ENCODE measurements at regions not wholly inside any gene's neighbourhood (a gene's known extent, or its start where the extent isn't known, plus 50 kb on each side); places are given as distances from the start of the nearest gene placed in this dataset.

- Histone ChIP-seq H3K79me2 (ENCODE audit: control insufficient read depth, insufficient read depth, low read length) (no peaks in the 10 kb centered on the region), H2AFZ (ENCODE audit: insufficient read depth, low read depth, low read length, poor library complexity, severe bottlenecking) (no peak overlapping the region), H3K4me1 (ENCODE audit: control insufficient read depth in 2 of 2, insufficient read depth in 2 of 2, low read length in 2 of 2) (no peaks in the 10 kb centered on the region), H3K27ac (ENCODE audit: low read length in 2 of 2) (no peak overlapping the region), H3K36me3 (replicated peaks in 1 of 2; ENCODE audit: control extremely low read depth in 1 of 2, control insufficient read depth in 1 of 2, extremely low read depth in 1 of 2, insufficient read depth in 2 of 2, low read length in 1 of 2) (no peaks in the 10 kb centered on the region), H3K4me2 (replicated peaks; ENCODE audit: low read depth, low read length, poor library complexity, severe bottlenecking) (no peak overlapping the region), H3K9me3 (ENCODE audit: control extremely low read depth in 1 of 3, control insufficient read depth in 2 of 3, insufficient read depth in 1 of 3, low read length in 2 of 3) (peaks cover 0 to 15% (median 0%) of the 10 kb centered on the region in 3 donors), H3K4me3 (ENCODE audit: control extremely low read depth in 1 of 5, extremely low read depth in 1 of 5, insufficient read depth in 1 of 5, low read depth in 2 of 5, low read length in 4 of 5) (no peak overlapping the region), H3K27me3 (replicated peaks in 1 of 4; ENCODE audit: control extremely low read depth in 1 of 4, control insufficient read depth in 3 of 4, insufficient read depth in 4 of 4, low read length in 3 of 4) (no peaks in the 10 kb centered on the region), H4K20me1 (ENCODE audit: control insufficient read depth, insufficient read depth, low read length, poor library complexity, severe bottlenecking) (no peaks in the 10 kb centered on the region), H3K9ac (ENCODE audit: low read length) (no peak overlapping the region)
- no peaks in the 10 kb centered on the region for H3K4me1 Mint-ChIP-seq
- ChIA-PET CTCF (no interaction called here), POLR2A (no interaction called here)
- no peak for ATAC-seq (ENCODE audit: low read depth)
- TF ChIP-seq CTCF (IDR thresholded peaks at IDR 0.05) (no peak), EZH2 (IDR thresholded peaks at IDR 0.05; ENCODE audit: borderline replicate concordance, insufficient read depth, low read depth, low read length, poor library complexity, severe bottlenecking) (no peak)
- DNase-seq = no peak
- no peaks in the 10 kb centered on the region for H3K27me3 Mint-ChIP-seq
- WGBS (ENCODE audit: insufficient coverage) = no CpG with 5 or more reads among the region's 1 CpG
- intact Hi-C loops (cut with micrococcal nuclease) = no loop called here
- no peak overlapping the region for H3K4me3 Mint-ChIP-seq
- H3K27ac Mint-ChIP-seq = no peak overlapping the region
- peaks cover 3% of the 10 kb centered on the region for H3K9me3 Mint-ChIP-seq (ENCODE audit: insufficient read depth)
These were observed 117.4 kb downstream of the LRATD1 start for GRCh38 chr2:14749884-14750283.

- intact Hi-C loops (cut with micrococcal nuclease) = no loop called here
- Histone ChIP-seq H3K27ac (ENCODE audit: low read length in 2 of 2) (no peak overlapping the region), H3K4me2 (replicated peaks; ENCODE audit: low read depth, low read length, poor library complexity, severe bottlenecking) (no peak overlapping the region), H3K27me3 (replicated peaks in 1 of 4; ENCODE audit: control extremely low read depth in 1 of 4, control insufficient read depth in 3 of 4, insufficient read depth in 4 of 4, low read length in 3 of 4) (no peaks in the 10 kb centered on the region), H3K36me3 (replicated peaks in 1 of 2; ENCODE audit: control extremely low read depth in 1 of 2, control insufficient read depth in 1 of 2, extremely low read depth in 1 of 2, insufficient read depth in 2 of 2, low read length in 1 of 2) (no peaks in the 10 kb centered on the region), H2AFZ (ENCODE audit: insufficient read depth, low read depth, low read length, poor library complexity, severe bottlenecking) (no peak overlapping the region), H3K4me3 (ENCODE audit: control extremely low read depth in 1 of 5, extremely low read depth in 1 of 5, insufficient read depth in 1 of 5, low read depth in 2 of 5, low read length in 4 of 5) (no peak overlapping the region), H3K9ac (ENCODE audit: low read length) (no peak overlapping the region), H3K9me3 (ENCODE audit: control extremely low read depth in 1 of 3, control insufficient read depth in 2 of 3, insufficient read depth in 1 of 3, low read length in 2 of 3) (peaks cover 0 to 15% (median 0%) of the 10 kb centered on the region in 3 donors), H4K20me1 (ENCODE audit: control insufficient read depth, insufficient read depth, low read length, poor library complexity, severe bottlenecking) (no peaks in the 10 kb centered on the region), H3K79me2 (ENCODE audit: control insufficient read depth, insufficient read depth, low read length) (no peaks in the 10 kb centered on the region), H3K4me1 (ENCODE audit: control insufficient read depth in 2 of 2, insufficient read depth in 2 of 2, low read length in 2 of 2) (no peaks in the 10 kb centered on the region)
- WGBS (ENCODE audit: insufficient coverage) = 93% methylated on average over 5 of the region's 5 CpGs
- H3K4me3 Mint-ChIP-seq = no peak overlapping the region
- no peak for ATAC-seq (ENCODE audit: low read depth)
- CTCF ChIA-PET = no interaction called here
- H3K9me3 Mint-ChIP-seq (ENCODE audit: insufficient read depth) = peaks cover 3% of the 10 kb centered on the region
- no peaks in the 10 kb centered on the region for H3K27me3 Mint-ChIP-seq
- POLR2A ChIA-PET = no interaction called here
- TF ChIP-seq EZH2 (IDR thresholded peaks at IDR 0.05; ENCODE audit: borderline replicate concordance, insufficient read depth, low read depth, low read length, poor library complexity, severe bottlenecking) = no peak
- TF ChIP-seq CTCF (IDR thresholded peaks at IDR 0.05) = no peak
- DNase-seq = no peak
- no peak overlapping the region for H3K27ac Mint-ChIP-seq
- H3K4me1 Mint-ChIP-seq = no peaks in the 10 kb centered on the region
These were observed 117.9 kb downstream of the LRATD1 start for GRCh38 chr2:14750433-14750832.

Measured in B cell (primary cell).